Activated T-helper 2 cell treated with anti-CD3 and anti-CD28 coated beads, Interferon-gamma antibody, Interleukin-2, Interleukin-4, amounts not matched to agents 10 μg/mL and 5 μg/mL and 100 μg/mL, durations not matched to agents 14 hours and 24 hours and 36 hours (primary cell): ENCODE measurements at regions not wholly inside any gene's neighbourhood (a gene's known extent, or its start where the extent isn't known, plus 50 kb on each side); places are given as distances from the start of the nearest gene placed in this dataset.

Experiments used
- DNase-seq: peaks from one replicate; pipeline ENCODE4 v3.0.0; 2021; ENCODE audit warnings: low spot score
- H3K27ac Mint-ChIP-seq: one replicate; pipeline ENCODE4 v1.8.0; 2021; ENCODE audit warnings: mixed read lengths
- H3K27me3 Mint-ChIP-seq: one replicate; pipeline ENCODE4 v1.8.0; 2021; ENCODE audit warnings: low read depth, mixed read lengths
- H3K36me3 Mint-ChIP-seq: one replicate; pipeline ENCODE4 v1.8.0; 2021; ENCODE audit warnings: low read depth, mixed read lengths
- H3K4me1 Mint-ChIP-seq: one replicate; pipeline ENCODE4 v1.8.0; 2021; ENCODE audit warnings: low read depth, mixed read lengths
- H3K4me3 Mint-ChIP-seq: one replicate; pipeline ENCODE4 v1.8.0; 2021; ENCODE audit warnings: low read depth, mild to moderate bottlenecking, moderate library complexity, mixed read lengths
- H3K9me3 Mint-ChIP-seq: one replicate; pipeline ENCODE4 v1.8.0; 2021; ENCODE audit warnings: mixed read lengths
- intact Hi-C: fragments of 100-400 bp; cut with micrococcal nuclease; formaldehyde crosslinking; loops from one replicate; pipeline ENCODE4 v1.15.1; 2023

DNA sequence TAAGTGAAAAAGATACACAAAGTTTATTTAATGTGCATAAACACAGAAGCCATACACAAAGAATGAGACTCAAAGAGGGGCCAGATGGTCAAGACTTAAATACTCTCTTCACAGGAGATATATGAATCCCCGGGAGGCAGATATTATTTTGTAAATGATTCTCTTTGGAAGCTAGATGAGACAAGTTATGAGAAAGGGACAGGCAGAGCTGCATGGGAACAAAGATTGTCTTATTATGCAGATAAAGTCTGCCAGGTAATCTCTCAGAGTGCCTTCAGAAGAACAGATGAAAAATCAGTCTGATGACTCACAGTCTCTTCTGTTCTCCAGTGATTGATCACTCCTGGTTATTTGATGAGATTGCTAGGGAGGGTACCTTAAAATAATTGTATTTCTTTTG lies 89.0 kb downstream of the NAF1 start:
- no peak overlapping the region for H3K27ac Mint-ChIP-seq
- no peaks in the 10 kb centered on the region for H3K27me3 Mint-ChIP-seq
- H3K4me1 Mint-ChIP-seq: no peaks in the 10 kb centered on the region
- H3K9me3 Mint-ChIP-seq: no peaks in the 10 kb centered on the region
- intact Hi-C loops: no loop called here
- H3K4me3 Mint-ChIP-seq: no peak overlapping the region
- DNase-seq: no peak
- H3K36me3 Mint-ChIP-seq: no peaks in the 10 kb centered on the region

DNA sequence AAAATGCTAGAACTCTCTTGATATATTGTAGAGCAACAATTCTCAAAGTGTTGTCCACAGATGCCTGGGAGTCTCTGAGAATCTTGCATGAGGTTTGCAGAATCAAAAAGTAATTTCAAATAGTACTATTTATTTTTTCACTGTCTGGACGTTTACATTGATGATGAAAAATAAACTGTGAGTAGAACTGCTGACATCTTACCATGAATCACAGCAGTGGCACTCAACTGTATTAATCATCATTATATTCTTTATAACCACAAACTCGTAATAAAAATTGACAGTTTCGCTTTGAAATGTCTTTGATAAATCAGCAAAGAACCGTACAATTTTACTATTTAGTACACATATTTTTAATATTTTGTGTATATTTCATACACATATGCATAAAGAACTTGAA lies 94.5 kb downstream of the NAF1 start:
- Mint-ChIP-seq H3K9me3 (no peaks in the 10 kb centered on the region), H3K4me3 (no peak overlapping the region), H3K4me1 (no peaks in the 10 kb centered on the region), H3K27ac (no peak overlapping the region), H3K36me3 (no peaks in the 10 kb centered on the region), H3K27me3 (no peaks in the 10 kb centered on the region)
- intact Hi-C loops: no loop called here
- DNase-seq: no peak

DNA sequence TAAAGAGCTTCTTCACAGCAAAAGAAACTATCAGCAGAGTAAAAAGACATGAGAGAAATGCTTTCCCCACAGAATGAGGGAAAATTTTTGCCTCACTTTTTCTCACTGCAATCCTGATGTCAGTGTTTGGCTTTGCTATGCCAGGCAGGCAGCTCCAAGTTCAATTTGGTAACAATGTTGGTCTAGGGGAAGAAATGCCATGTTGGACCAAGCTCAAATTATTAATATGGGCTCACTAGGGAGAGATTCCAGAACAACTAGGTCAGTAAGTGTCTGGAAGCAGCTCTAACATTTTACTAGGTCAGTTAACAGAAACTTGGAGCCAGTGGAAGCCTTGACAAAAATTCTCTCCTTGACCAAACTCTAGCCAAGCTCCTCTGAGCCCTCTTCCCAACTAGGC lies 95.4 kb downstream of the NAF1 start:
- no peaks in the 10 kb centered on the region for H3K4me1 Mint-ChIP-seq
- no peak for DNase-seq
- no peaks in the 10 kb centered on the region for H3K9me3 Mint-ChIP-seq
- H3K27ac Mint-ChIP-seq: no peak overlapping the region
- H3K4me3 Mint-ChIP-seq: no peak overlapping the region
- intact Hi-C loops: no loop called here
- H3K36me3 Mint-ChIP-seq: no peaks in the 10 kb centered on the region
- H3K27me3 Mint-ChIP-seq: no peaks in the 10 kb centered on the region

DNA sequence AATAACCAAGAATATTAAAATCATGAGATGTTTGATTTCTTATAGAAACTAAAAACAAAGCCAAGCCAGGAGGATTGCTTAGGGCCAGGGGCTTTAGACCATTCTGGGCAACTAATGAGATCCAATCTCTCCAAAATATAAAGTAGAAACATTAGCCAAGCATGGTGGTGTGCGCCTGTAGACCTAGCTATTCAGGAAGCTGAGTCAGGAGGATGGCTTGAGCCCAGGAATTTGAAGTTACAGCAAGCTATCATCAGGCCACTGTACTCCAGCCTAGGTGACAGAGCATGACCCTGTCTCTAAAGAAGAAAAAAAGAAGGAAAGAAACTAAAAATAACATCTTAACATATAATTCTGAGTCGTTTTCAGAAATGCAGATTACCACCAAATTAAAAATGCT lies 96.7 kb downstream of the NAF1 start:
- no peak for DNase-seq
- H3K36me3 Mint-ChIP-seq: no peaks in the 10 kb centered on the region
- no peaks in the 10 kb centered on the region for H3K9me3 Mint-ChIP-seq
- H3K27me3 Mint-ChIP-seq: no peaks in the 10 kb centered on the region
- intact Hi-C loops: no loop called here
- H3K4me3 Mint-ChIP-seq: no peak overlapping the region
- no peaks in the 10 kb centered on the region for H3K4me1 Mint-ChIP-seq
- no peak overlapping the region for H3K27ac Mint-ChIP-seq

DNA sequence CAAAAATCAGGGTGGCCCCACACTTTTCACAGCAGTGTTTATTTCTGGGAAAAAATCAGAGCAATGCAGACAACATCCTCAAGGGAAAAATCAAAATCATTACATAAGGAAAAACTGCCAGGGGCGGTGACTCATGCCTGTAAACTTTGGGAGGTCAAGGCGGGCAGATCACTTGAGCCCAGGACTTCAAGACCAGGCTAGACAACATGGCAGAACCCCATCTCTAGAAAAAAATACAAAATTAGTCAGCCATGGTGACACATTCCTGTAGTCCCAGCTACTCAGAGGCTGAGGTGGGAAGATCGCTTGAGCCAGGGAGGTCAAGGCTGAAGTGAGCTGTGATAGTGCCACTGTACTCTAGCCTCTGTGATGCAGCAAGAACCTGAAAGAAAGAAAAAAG lies 102.8 kb downstream of the NAF1 start:
- no peak for DNase-seq
- Mint-ChIP-seq H3K4me1 (no peaks in the 10 kb centered on the region), H3K27me3 (no peaks in the 10 kb centered on the region), H3K27ac (no peak overlapping the region), H3K9me3 (no peaks in the 10 kb centered on the region), H3K4me3 (no peak overlapping the region), H3K36me3 (no peaks in the 10 kb centered on the region)
- intact Hi-C loops: no loop called here

DNA sequence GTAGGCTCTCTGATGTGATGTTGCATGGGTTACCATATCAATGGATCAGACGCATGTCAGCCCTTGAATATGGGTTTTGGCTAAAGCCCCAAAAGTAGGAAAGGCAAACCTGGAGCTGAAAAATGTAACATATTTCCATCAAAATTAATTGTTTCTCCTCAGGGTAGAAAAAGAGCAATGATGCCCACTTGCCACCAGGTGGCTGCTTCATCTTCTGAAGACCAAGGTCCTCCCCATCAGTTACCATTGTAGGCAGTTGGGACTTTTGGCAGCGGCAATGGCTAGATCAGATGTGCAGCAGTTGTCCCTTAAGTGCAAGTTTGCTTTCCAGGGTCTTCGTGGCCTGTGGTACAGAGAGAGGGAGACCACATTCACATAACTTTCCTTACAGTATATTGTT lies 118.2 kb downstream of the NAF1 start:
- no peak for DNase-seq
- Mint-ChIP-seq H3K27ac (no peak overlapping the region), H3K9me3 (no peaks in the 10 kb centered on the region), H3K4me1 (no peaks in the 10 kb centered on the region), H3K27me3 (no peaks in the 10 kb centered on the region), H3K4me3 (no peak overlapping the region), H3K36me3 (no peaks in the 10 kb centered on the region)
- intact Hi-C loops: loop anchor here (5.0 kb wide), 1 partner anchor 284 kb away; the partner anchor contains the start of gene NPY1R

DNA sequence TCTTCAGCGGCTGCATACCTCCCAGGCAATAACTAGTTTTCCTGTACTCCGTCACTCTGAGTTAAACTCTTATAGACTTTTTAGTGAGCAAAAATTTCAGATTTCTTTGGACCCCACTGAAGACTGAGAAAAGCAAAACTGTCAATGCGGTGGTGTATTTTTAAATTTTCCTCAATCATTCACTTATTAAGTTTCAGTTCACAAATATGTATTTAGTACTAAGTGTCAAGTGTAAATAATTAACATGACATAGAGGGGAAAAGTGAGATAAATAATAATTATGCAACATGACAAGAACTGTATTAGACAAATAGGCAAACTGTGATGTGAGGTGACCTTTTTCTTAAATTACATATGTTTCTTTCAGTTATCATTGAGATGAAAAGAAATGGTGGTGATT lies 124.4 kb downstream of the NAF1 start:
- H3K27ac Mint-ChIP-seq: no peak overlapping the region
- intact Hi-C loops: no loop called here
- H3K36me3 Mint-ChIP-seq: no peaks in the 10 kb centered on the region
- no peaks in the 10 kb centered on the region for H3K27me3 Mint-ChIP-seq
- no peaks in the 10 kb centered on the region for H3K4me1 Mint-ChIP-seq
- no peak overlapping the region for H3K4me3 Mint-ChIP-seq
- H3K9me3 Mint-ChIP-seq: no peaks in the 10 kb centered on the region
- DNase-seq: no peak

DNA sequence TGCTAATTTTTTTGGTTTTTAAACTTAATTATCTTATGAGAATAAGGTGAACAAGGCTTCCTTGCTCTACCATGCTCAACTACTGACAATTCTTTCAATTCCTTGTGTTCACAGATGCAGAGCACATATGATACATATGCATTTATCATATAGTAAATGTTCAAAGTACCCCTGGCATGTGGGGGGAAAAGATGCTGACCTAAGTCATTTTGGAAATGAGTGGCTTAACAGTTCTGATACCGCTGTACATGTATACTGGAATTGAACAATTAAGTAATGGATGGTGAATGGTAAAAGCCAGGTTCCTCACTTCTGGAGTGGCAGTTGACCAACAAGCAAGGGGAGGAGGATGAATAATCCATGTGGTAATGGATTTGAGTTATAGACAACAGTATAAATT lies 149.6 kb downstream of the NAF1 start:
- Mint-ChIP-seq H3K36me3 (no peaks in the 10 kb centered on the region), H3K4me3 (no peak overlapping the region), H3K4me1 (no peaks in the 10 kb centered on the region), H3K9me3 (no peaks in the 10 kb centered on the region), H3K27ac (no peak overlapping the region), H3K27me3 (no peaks in the 10 kb centered on the region)
- no peak for DNase-seq
- intact Hi-C loops: no loop called here

DNA sequence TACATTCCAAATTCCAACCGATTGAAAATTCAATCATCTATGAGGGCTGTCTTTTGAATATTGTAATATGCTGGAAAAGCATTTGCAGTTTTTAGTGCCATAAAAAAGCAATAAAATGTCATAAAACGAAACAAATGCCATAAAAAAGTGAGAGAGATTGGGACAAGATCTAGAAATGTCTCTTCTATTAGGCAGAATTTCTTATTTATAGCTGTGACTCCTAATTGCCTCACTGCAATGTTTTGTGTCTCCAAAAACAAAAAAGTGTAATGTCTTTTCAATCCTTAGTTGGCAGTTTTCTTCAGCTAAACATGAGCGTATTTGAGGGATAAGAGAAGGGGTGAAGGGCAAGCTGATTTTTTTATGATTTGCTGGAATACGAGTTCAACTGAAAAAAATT lies 153.9 kb downstream of the NAF1 start:
- Mint-ChIP-seq H3K27me3 (no peaks in the 10 kb centered on the region), H3K36me3 (no peaks in the 10 kb centered on the region), H3K27ac (no peak overlapping the region), H3K4me1 (no peaks in the 10 kb centered on the region), H3K9me3 (no peaks in the 10 kb centered on the region), H3K4me3 (no peak overlapping the region)
- intact Hi-C loops: no loop called here
- DNase-seq: no peak

DNA sequence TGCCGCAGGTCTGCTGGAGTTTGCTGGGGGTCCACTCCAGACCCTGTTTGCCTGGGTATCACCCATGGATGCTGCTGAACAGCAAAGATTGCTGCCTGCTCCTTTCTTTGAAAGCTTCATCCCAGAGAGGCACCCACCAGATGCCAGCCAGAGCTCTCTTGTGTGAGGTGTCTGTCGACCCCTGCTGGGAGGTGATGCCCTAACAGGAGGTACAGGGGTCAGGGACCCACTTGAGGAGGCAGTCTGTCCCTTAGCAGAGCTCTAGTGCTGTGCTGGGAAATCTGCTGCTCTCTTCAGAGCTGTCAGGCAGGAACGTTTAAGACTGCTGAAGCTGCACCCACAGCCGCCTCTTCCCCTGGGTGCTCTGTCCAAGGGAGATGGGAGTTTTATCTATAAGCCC lies 162.7 kb downstream of the NAF1 start:
- Mint-ChIP-seq H3K27me3 (no peaks in the 10 kb centered on the region), H3K9me3 (peaks cover 7% of the 10 kb centered on the region), H3K27ac (no peak overlapping the region), H3K36me3 (no peaks in the 10 kb centered on the region), H3K4me3 (no peak overlapping the region), H3K4me1 (no peaks in the 10 kb centered on the region)
- intact Hi-C loops: no loop called here
- no peak for DNase-seq

DNA sequence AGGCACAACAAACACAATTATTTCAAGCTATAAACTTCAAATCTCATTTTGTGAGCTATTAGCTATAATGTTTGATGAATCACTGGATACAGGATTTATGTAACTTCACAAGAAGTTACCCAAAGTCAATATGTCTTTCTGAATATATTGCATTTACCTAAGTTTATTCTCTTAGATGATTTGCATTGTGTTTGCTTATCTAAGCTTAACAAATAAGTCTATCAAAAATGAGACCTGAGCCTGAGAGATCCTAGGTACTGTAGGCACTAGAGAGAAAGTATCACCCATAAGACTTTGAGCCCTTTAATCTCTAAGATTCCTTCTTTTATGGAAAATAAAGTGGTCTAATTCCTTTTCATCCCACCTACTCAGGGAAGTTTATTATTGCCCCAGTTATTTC lies 178.2 kb downstream of the NAF1 start:
- H3K9me3 Mint-ChIP-seq: no peaks in the 10 kb centered on the region
- H3K27ac Mint-ChIP-seq: no peak overlapping the region
- intact Hi-C loops: no loop called here
- no peaks in the 10 kb centered on the region for H3K36me3 Mint-ChIP-seq
- DNase-seq: no peak
- H3K4me1 Mint-ChIP-seq: no peaks in the 10 kb centered on the region
- no peaks in the 10 kb centered on the region for H3K27me3 Mint-ChIP-seq
- no peak overlapping the region for H3K4me3 Mint-ChIP-seq

DNA sequence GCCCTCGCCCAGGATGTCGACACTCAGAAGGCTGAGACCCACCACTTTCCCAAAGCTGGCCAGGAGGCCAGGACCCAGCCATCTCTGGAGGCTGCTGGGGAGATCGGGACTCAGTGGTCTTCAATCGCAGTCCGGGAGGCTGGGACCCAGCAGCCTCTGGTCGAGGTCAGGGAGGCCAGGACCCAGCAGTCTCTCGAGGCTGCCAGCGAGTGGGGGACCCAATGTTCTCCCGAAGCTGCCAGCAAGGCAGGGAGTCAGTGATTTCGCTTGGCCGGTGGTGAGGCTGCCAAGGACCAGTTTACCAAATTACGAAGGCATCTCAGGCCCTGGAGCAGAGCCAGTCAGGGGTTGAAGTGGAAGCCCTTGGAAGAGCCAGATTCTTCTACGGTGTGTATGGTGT lies 181.6 kb downstream of the NAF1 start:
- intact Hi-C loops: no loop called here
- no peak for DNase-seq
- Mint-ChIP-seq H3K27me3 (no peaks in the 10 kb centered on the region), H3K9me3 (no peaks in the 10 kb centered on the region), H3K36me3 (no peaks in the 10 kb centered on the region), H3K27ac (no peak overlapping the region), H3K4me1 (no peaks in the 10 kb centered on the region), H3K4me3 (no peak overlapping the region)

DNA sequence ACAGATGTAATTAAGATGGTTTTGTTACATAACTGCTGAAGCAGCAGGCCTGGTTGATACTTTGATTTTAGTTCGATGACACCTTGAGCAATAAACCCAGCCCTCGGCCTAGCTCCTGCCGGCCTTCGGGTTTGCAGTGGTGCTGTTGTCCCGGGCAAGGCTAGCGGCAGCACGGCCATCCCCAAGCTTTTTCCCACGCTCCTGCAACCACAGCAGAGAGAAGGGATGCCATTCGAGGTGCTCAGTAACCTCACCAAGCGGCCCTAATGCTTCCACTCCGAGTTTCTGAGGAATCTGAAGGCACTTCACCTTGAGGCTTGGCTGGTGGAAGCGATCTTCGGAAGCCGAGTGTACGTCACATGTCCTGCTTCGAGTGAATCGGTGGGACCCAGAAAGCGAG lies 182.1 kb downstream of the NAF1 start:
- no peaks in the 10 kb centered on the region for H3K9me3 Mint-ChIP-seq
- H3K4me1 Mint-ChIP-seq: no peaks in the 10 kb centered on the region
- no peak for DNase-seq
- no peaks in the 10 kb centered on the region for H3K27me3 Mint-ChIP-seq
- no peak overlapping the region for H3K4me3 Mint-ChIP-seq
- intact Hi-C loops: no loop called here
- no peak overlapping the region for H3K27ac Mint-ChIP-seq
- no peaks in the 10 kb centered on the region for H3K36me3 Mint-ChIP-seq

DNA sequence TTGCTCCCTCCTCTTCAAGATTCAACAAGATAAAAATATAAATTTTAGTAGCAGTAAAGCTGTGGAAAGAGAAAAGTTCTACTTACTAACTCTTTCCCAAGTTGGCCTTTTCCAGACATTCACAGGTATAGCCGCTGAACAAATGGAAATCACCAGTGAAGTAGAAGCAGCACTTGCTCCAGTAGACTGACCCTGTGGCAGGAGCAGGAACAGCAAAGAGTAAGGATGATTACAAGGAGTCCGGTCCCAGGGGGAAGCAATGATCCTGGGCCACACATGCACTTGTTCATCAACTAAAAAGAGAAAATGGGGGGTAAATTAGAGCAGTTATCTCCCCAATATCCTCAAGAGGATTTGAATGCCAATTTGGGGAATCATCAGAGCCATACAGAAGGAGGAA lies 184.9 kb downstream of the NAF1 start:
- H3K27ac Mint-ChIP-seq: no peak overlapping the region
- no peaks in the 10 kb centered on the region for H3K27me3 Mint-ChIP-seq
- no peak for DNase-seq
- no peaks in the 10 kb centered on the region for H3K36me3 Mint-ChIP-seq
- intact Hi-C loops: no loop called here
- H3K9me3 Mint-ChIP-seq: no peaks in the 10 kb centered on the region
- H3K4me1 Mint-ChIP-seq: no peaks in the 10 kb centered on the region
- no peak overlapping the region for H3K4me3 Mint-ChIP-seq
